Adrenal gland (tissue), 9 donors: ENCODE measurements at regions not wholly inside any gene's neighbourhood (a gene's known extent, or its start where the extent isn't known, plus 50 kb on each side); places are given as distances from the start of the nearest gene placed in this dataset.

ENCODE experiments used
- DNase-seq, 7 donors: peaks; one replicate each; pipeline ENCODE4 v3.0.0-alpha.2; 2019 to 2020
- H3K27ac ChIP-seq, 5 donors: fragments of 200-600 bp; sonication (generic) in 4 of 5; 1 replicate in 3 of 5; 2 replicates in 2 of 5; pipeline versions ENCODE4 v1.5.1 to v1.8.0; 2016 to 2020; ENCODE audit warnings: mild to moderate bottlenecking in 1 of 5
- H3K27me3 ChIP-seq: fragments of 200-600 bp; 2 replicates; pipeline ENCODE4 v1.8.0; 2021
- H3K36me3 ChIP-seq, 2 donors: fragments of 200-600 bp; replicated peaks in 1 of 2; 1 replicate in 1 of 2; 2 replicates in 1 of 2; pipeline versions ENCODE4 v1.5.1 to v1.8.0; 2018 to 2022
- H3K4me1 ChIP-seq, 2 donors: fragments of 200-600 bp; replicated peaks in 1 of 2; 1 replicate in 1 of 2; 2 replicates in 1 of 2; pipeline versions ENCODE4 v1.5.1 to v1.8.0; 2018 to 2021
- H3K4me3 ChIP-seq, 4 donors: fragments of 200-600 bp; sonication (generic) in 3 of 4; one replicate each; pipeline ENCODE4 v1.5.1; 2016 to 2018
- H3K9me3 ChIP-seq, 3 donors: fragments of 200-600 bp; sonication (generic) in 1 of 3; replicated peaks in 1 of 3; 1 replicate in 2 of 3; 2 replicates in 1 of 3; pipeline versions ENCODE4 v1.5.1 to v1.8.0; 2016 to 2021
- CTCF ChIP-seq, 6 experiments: fragments of 450-650 bp in 4 of 6; fragments of 200-600 bp in 2 of 6; sonication (generic) in 1 of 6; IDR thresholded peaks; 1 replicate in 5 of 6; 2 replicates in 1 of 6; pipeline versions ENCODE4 v1.5.1 to v1.8.0; 2016 to 2021; ENCODE audit warnings: antibody characterized with exemption in 6 of 6, mild to moderate bottlenecking in 2 of 6, moderate library complexity in 1 of 6
- POLR2A ChIP-seq, 2 donors: fragments of 450-650 bp; IDR thresholded peaks; one replicate each; pipeline ENCODE4 v1.6.1; 2017; ENCODE audit warnings: antibody characterized with exemption in 2 of 2, mild to moderate bottlenecking in 2 of 2, moderate library complexity in 1 of 2
- WGBS, 4 donors: extraction: QIAGEN DNeasy Blood & Tissue Kit in 2 of 4; methylation state at CpG; one replicate each; pipeline versions ENCODE4 v1.1.5 to v1.1.7; 2013 to 2017; 5-methylcytosine and 5-hydroxymethylcytosine counted together
- intact Hi-C, 2 donors: fragments of 100-400 bp; cut with DNase I; formaldehyde crosslinking; loops; one replicate each; pipeline versions ENCODE4 v1.14.1 to v1.15.0; 2022 to 2023
- donor health status: healthy with polysubstance abuse.
- donor health status: Bipolar disorder and iron deficiency.
- donor health status: DM: yes; HTN: yes; CAD: no.
- donor health status: DM: no; HTN: no; CAD: no.
- donor health status: DM: no; HTN: no; CAD: no.

GRCh38 chr20:60069656-60070055 lies 111.4 kb downstream of the CDH26 start:
- H3K27me3 ChIP-seq, result no peaks in the 10 kb centered on the region
- TF ChIP-seq CTCF (IDR thresholded peaks at IDR 0.05) (no peak), POLR2A (IDR thresholded peaks at IDR 0.05) (no peak)
- H3K9me3 ChIP-seq, result no peaks in the 10 kb centered on the region
- 74 to 78% (median 75%) methylated on average over 8 of the region's 8 CpGs for WGBS, 4 donors
- no peak for DNase-seq
- intact Hi-C loops, result loop anchor here in 1 of 2 donors (10.0 kb wide), 1 partner anchor 195 kb away; no protein-coding TSS in a partner anchor
- H3K4me3 ChIP-seq, result no peak overlapping the region
- no peaks in the 10 kb centered on the region for H3K36me3 ChIP-seq
- H3K4me1 ChIP-seq, result no peaks in the 10 kb centered on the region
- H3K27ac ChIP-seq, result no peak overlapping the region

- H3K36me3 ChIP-seq, result no peaks in the 10 kb centered on the region
- DNase-seq, result no peak
- no peaks in the 10 kb centered on the region for H3K4me1 ChIP-seq
- no peaks in the 10 kb centered on the region for H3K27me3 ChIP-seq
- no peak overlapping the region for H3K27ac ChIP-seq
- TF ChIP-seq POLR2A (IDR thresholded peaks at IDR 0.05), result no peak
- TF ChIP-seq CTCF (IDR thresholded peaks at IDR 0.05), result no peak
- no peaks in the 10 kb centered on the region for H3K9me3 ChIP-seq
- intact Hi-C loops, result no loop called here
- 62 to 81% (median 73%) methylated on average over 4 of the region's 4 CpGs for WGBS, 4 donors
- no peak overlapping the region for H3K4me3 ChIP-seq
Observed at GRCh38 chr20:60070791-60071190, 112.6 kb downstream of the CDH26 start.

DNA sequence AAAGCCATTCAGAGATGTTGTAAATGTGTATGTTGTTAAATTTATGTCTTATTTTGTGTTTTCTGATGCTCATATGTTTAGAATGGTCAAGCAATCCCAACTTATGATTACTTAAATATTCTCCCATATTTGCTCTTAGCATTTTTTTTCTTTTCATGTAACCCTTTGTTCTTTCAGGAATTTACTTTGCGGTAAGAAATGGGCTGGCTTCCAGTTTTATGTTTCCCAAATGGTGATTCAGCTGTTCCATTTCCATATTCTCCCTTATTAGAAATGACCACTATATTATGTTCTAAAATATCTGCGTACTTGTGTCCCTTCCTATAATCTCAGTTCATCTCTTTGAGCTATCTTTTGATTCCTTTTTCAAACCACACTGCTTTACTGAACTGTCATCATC lies 113.7 kb downstream of the CDH26 start:
- no peak for TF ChIP-seq POLR2A (IDR thresholded peaks at IDR 0.05)
- no peak for TF ChIP-seq CTCF (IDR thresholded peaks at IDR 0.05)
- Histone ChIP-seq H3K27me3 (no peaks in the 10 kb centered on the region), H3K4me1 (no peaks in the 10 kb centered on the region), H3K36me3 (no peaks in the 10 kb centered on the region), H3K27ac (no peak overlapping the region), H3K9me3 (no peaks in the 10 kb centered on the region), H3K4me3 (no peak overlapping the region)
- no peak for DNase-seq
- intact Hi-C loops, result no loop called here
- 68 to 87% (median 77%) methylated on average over 2 of the region's 2 CpGs for WGBS, 4 donors

DNA sequence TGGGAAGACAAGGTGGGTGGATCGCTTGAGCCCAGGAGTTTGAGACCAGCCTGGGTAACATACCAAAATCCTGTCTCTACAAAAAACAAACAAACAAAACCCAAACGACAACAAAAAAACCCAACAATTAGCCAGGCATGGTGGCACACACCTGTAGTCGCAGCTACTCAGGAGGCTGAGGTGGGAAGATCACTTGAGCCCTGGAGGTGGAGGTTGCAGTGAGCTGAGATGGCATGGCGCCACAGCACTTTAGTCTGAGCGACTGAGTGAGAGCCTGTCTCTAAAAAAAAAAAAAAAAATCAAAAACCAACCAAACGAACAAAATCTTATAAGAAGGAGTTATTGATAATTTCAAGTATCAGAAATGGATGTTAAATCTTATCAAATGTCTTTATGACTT lies 114.9 kb downstream of the CDH26 start:
- Histone ChIP-seq H3K36me3 (no peaks in the 10 kb centered on the region), H3K4me1 (no peaks in the 10 kb centered on the region), H3K27ac (no peak overlapping the region), H3K27me3 (no peaks in the 10 kb centered on the region), H3K9me3 (no peaks in the 10 kb centered on the region), H3K4me3 (no peak overlapping the region)
- no peak for TF ChIP-seq CTCF (IDR thresholded peaks at IDR 0.05)
- TF ChIP-seq POLR2A (IDR thresholded peaks at IDR 0.05), result no peak
- 80 to 86% (median 84%) methylated on average over 6 of the region's 6 CpGs for WGBS, 4 donors
- no peak for DNase-seq
- intact Hi-C loops, result no loop called here
